DMS79 (cell line): ENCODE measurements at regions not wholly inside any gene's neighbourhood (a gene's known extent, or its start where the extent isn't known, plus 50 kb on each side); places are given as distances from the start of the nearest gene placed in this dataset.
"Not testable (repeated sequence)": the region's sequence is repeated elsewhere in the genome, so short reads cannot be mapped to it uniquely, and the experiment has no call there.

Source experiments
- DNase-seq: peaks from one replicate; lab custom pipeline; 2025; lab: John Stamatoyannopoulos, UW

GRCh38 chr7:138169441-138169851 lies 93.2 kb downstream of the AKR1D1 start:
- DNase-seq: no peak

GRCh38 chr7:138170298-138170697 lies 94.0 kb downstream of the AKR1D1 start:
- no peak for DNase-seq

GRCh38 chr7:138170959-138171703 lies 94.9 kb downstream of the AKR1D1 start:
- DNase-seq: no peak

- no peak for DNase-seq
Observed at GRCh38 chr7:138173548-138173947, 97.3 kb downstream of the AKR1D1 start.

- no peak for DNase-seq
Observed at GRCh38 chr7:138176060-138176459, 99.8 kb downstream of the AKR1D1 start.

- DNase-seq: no peak
Observed at GRCh38 chr7:138184191-138184590, 107.9 kb downstream of the AKR1D1 start.

GRCh38 chr7:138185132-138185908 lies 109.1 kb downstream of the AKR1D1 start:
- DNase-seq: no peak

- DNase-seq: no peak
Observed at GRCh38 chr7:138186951-138187351, 110.7 kb downstream of the AKR1D1 start.

- DNase-seq: no peak
Observed at GRCh38 chr7:138188290-138188858, 112.1 kb downstream of the AKR1D1 start.

GRCh38 chr7:138194567-138194966 lies 118.3 kb downstream of the AKR1D1 start:
- no peak for DNase-seq

GRCh38 chr7:138195151-138195571 lies 118.9 kb downstream of the AKR1D1 start:
- no peak for DNase-seq

GRCh38 chr7:138196503-138196946 lies 120.3 kb downstream of the AKR1D1 start:
- DNase-seq: not testable (repeated sequence)

GRCh38 chr7:138196971-138197896 lies 121.0 kb downstream of the AKR1D1 start:
- DNase-seq: no peak

- DNase-seq: no peak
Observed at GRCh38 chr7:138204285-138204981, 128.2 kb downstream of the AKR1D1 start.

GRCh38 chr7:138204982-138205298 lies 128.7 kb downstream of the AKR1D1 start:
- DNase-seq: no peak

GRCh38 chr7:138205614-138206150 lies 129.4 kb downstream of the AKR1D1 start:
- DNase-seq: no peak

- DNase-seq: no peak
Observed at GRCh38 chr7:138207555-138207971, 131.3 kb downstream of the AKR1D1 start.

- DNase-seq: no peak
Observed at GRCh38 chr7:138208142-138208570, 131.9 kb downstream of the AKR1D1 start.

- no peak for DNase-seq
Observed at GRCh38 chr7:138208864-138209263, 132.6 kb downstream of the AKR1D1 start.

- no peak for DNase-seq
Observed at GRCh38 chr7:138212314-138212713, 136.1 kb downstream of the AKR1D1 start.

GRCh38 chr7:138214926-138215325 lies 138.7 kb downstream of the AKR1D1 start:
- DNase-seq: no peak
